GM23338 (cell line): ENCODE measurements at regions not wholly inside any gene's neighbourhood (a gene's known extent, or its start where the extent isn't known, plus 50 kb on each side); places are given as distances from the start of the nearest gene placed in this dataset.

Source experiments
- CREB1 ChIP-seq: fragments of 250-450 bp; sonication (Bioruptor Pico); IDR thresholded peaks from 2 replicates; pipeline ENCODE4 v1.5.0; 2020; ENCODE audit warnings: low read depth, mild to moderate bottlenecking, moderate library complexity
- CTCF ChIP-seq, 2 experiments: fragments of 200-600 bp in 1 of 2; sonication (generic) in 1 of 2; conservative IDR thresholded peaks; 2 replicates each; pipeline versions ENCODE4 v1.5.1 to v1.6.1; 2016 to 2017; ENCODE audit warnings: antibody characterized with exemption in 2 of 2, low read depth in 2 of 2, mild to moderate bottlenecking in 2 of 2, moderate library complexity in 1 of 2
- ETS1 ChIP-seq: IDR thresholded peaks from 2 replicates; pipeline ENCODE4 v1.6.1; 2016; ENCODE audit warnings: antibody characterized with exemption
- EZH2 ChIP-seq: fragments of 200-600 bp; sonication (generic); IDR thresholded peaks from one replicate; pipeline ENCODE4 v1.8.0; 2017; ENCODE audit warnings: antibody characterized with exemption, mild to moderate bottlenecking, low read depth; ENCODE audit not compliant: unreplicated experiment
- EZH2phosphoT487 ChIP-seq: fragments of 200-600 bp; sonication (generic); IDR thresholded peaks from one replicate; pipeline ENCODE4 v1.8.1; 2018; ENCODE audit warnings: antibody characterized with exemption; ENCODE audit not compliant: unreplicated experiment
- JUNB ChIP-seq: IDR thresholded peaks from one replicate; pipeline ENCODE4 v1.6.1; 2016; ENCODE audit warnings: antibody characterized with exemption; ENCODE audit not compliant: unreplicated experiment
- NANOG ChIP-seq: IDR thresholded peaks from 2 replicates; pipeline ENCODE4 v1.6.1; 2016; ENCODE audit warnings: antibody characterized with exemption, borderline replicate concordance
- POLR2AphosphoS5 ChIP-seq: IDR thresholded peaks from 2 replicates; pipeline ENCODE4 v1.6.1; 2016; ENCODE audit warnings: antibody characterized with exemption, low read depth
- REST ChIP-seq: IDR thresholded peaks from one replicate; pipeline ENCODE4 v1.6.1; 2018; ENCODE audit warnings: antibody characterized with exemption; ENCODE audit not compliant: unreplicated experiment
- STAT1 ChIP-seq: IDR thresholded peaks from one replicate; pipeline ENCODE4 v1.6.1; 2016; ENCODE audit warnings: antibody characterized with exemption; ENCODE audit not compliant: unreplicated experiment
- ZNF114 ChIP-seq: fragments of 250-450 bp; sonication (Bioruptor Pico); IDR thresholded peaks from 2 replicates; pipeline ENCODE4 v1.5.0; 2020; ENCODE audit warnings: mild to moderate bottlenecking, moderate library complexity
- ZNF331 ChIP-seq: fragments of 250-450 bp; sonication (Bioruptor Pico); IDR thresholded peaks from 2 replicates; pipeline ENCODE4 v1.5.0; 2020; ENCODE audit warnings: low read depth, mild to moderate bottlenecking, moderate library complexity

- TF ChIP-seq CREB1 (CRISPR knock-in tag) (no peak), CTCF (conservative IDR thresholded peaks at IDR 0.05; ENCODE audit: low read depth in 2 of 2) (no peak), EZH2 (no peak), POLR2AphosphoS5 (no peak), EZH2phosphoT487 (no peak), JUNB (no peak), REST (no peak), STAT1 (no peak), ZNF331 (CRISPR knock-in tag) (no peak), ZNF114 (CRISPR knock-in tag) (no peak), ETS1 (no peak), NANOG (no peak)
Observed at GRCh38 chr15:93203036-93203435, 114.0 kb upstream of the RGMA start.
